22Rv1 (cell line): ENCODE measurements at regions not wholly inside any gene's neighbourhood (a gene's known extent, or its start where the extent isn't known, plus 50 kb on each side); places are given as distances from the start of the nearest gene placed in this dataset.

Experiments
- CTCF ChIP-seq: fragments of 450-650 bp; IDR thresholded peaks from 2 replicates; pipeline ENCODE4 v1.5.1; 2017; ENCODE audit warnings: mild to moderate bottlenecking
- ZFX ChIP-seq: fragments of 450-650 bp; IDR thresholded peaks from 2 replicates; pipeline ENCODE4 v1.6.1; 2017; ENCODE audit warnings: antibody characterized with exemption, borderline replicate concordance

- TF ChIP-seq CTCF: no peak
- TF ChIP-seq ZFX: no peak
Measured at GRCh38 chrX:39777623-39778025, 320.1 kb downstream of the BCOR start.
